ENCODE measurements at regions not wholly inside any gene's neighbourhood (a gene's known extent, or its start where the extent isn't known, plus 50 kb on each side); places are given as distances from the start of the nearest gene placed in this dataset.

DNA sequence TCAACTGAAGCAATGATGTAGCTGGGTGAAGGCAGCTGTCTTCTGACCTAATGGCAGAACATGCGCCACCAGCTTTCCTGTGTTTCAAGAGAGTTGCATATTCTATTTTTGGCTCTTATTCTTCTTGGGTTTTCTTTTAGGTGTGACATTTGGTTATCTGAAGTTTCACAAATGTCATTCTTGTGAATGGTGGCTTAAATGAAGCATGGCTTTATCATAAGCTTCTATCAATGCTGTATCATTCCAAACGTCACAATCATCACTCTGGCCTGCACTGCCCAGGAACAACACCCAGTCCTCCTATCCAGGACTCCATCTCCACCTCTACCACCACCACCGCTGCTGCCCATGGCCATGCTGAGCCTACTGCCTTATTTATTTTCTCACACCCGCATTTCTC lies 69.7 kb upstream of the WWC2 start:
- no peak for DNase-seq
- Mint-ChIP-seq H3K27ac (no peak overlapping the region), H3K36me3 (ENCODE audit: low read depth) (no peaks in the 10 kb centered on the region), H3K27me3 (peaks cover 27% of the 10 kb centered on the region), H3K4me3 (no peak overlapping the region), H3K4me1 (ENCODE audit: low read depth) (no peaks in the 10 kb centered on the region), H3K9me3 (no peaks in the 10 kb centered on the region)
- ChIA-PET POLR2A (no interaction called here), CTCF (no interaction called here)
- no peak overlapping the region for H3K4me3 ChIP-seq (ENCODE audit: low read length)
- H3K27me3 ChIP-seq (ENCODE audit: control insufficient read depth in 1 of 2, insufficient read depth in 2 of 2, low read length in 2 of 2) = peaks cover 0 to 2% of the 10 kb centered on the region in 2 experiments
- H3K9me3 ChIP-seq (ENCODE audit: control insufficient read depth in 1 of 2, insufficient read depth in 1 of 2, low read length in 2 of 2) = no peaks in the 10 kb centered on the region
- TF ChIP-seq, protein P1, sequence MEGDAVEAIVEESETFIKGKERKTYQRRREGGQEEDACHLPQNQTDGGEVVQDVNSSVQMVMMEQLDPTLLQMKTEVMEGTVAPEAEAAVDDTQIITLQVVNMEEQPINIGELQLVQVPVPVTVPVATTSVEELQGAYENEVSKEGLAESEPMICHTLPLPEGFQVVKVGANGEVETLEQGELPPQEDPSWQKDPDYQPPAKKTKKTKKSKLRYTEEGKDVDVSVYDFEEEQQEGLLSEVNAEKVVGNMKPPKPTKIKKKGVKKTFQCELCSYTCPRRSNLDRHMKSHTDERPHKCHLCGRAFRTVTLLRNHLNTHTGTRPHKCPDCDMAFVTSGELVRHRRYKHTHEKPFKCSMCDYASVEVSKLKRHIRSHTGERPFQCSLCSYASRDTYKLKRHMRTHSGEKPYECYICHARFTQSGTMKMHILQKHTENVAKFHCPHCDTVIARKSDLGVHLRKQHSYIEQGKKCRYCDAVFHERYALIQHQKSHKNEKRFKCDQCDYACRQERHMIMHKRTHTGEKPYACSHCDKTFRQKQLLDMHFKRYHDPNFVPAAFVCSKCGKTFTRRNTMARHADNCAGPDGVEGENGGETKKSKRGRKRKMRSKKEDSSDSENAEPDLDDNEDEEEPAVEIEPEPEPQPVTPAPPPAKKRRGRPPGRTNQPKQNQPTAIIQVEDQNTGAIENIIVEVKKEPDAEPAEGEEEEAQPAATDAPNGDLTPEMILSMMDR (IDR thresholded peaks at IDR 0.05) = no peak
- intact Hi-C loops (cut with DNase I, micrococcal nuclease) = no loop called here
- H3K27ac ChIP-seq (ENCODE audit: low read depth in 1 of 2, low read length in 2 of 2) = no peak overlapping the region
- H3K4me1 ChIP-seq (ENCODE audit: insufficient read depth, low read length) = no peaks in the 10 kb centered on the region
- no peaks in the 10 kb centered on the region for H3K36me3 ChIP-seq (ENCODE audit: insufficient read depth, low read length)
- no peak for ATAC-seq (ENCODE audit: poor library complexity)

DNA sequence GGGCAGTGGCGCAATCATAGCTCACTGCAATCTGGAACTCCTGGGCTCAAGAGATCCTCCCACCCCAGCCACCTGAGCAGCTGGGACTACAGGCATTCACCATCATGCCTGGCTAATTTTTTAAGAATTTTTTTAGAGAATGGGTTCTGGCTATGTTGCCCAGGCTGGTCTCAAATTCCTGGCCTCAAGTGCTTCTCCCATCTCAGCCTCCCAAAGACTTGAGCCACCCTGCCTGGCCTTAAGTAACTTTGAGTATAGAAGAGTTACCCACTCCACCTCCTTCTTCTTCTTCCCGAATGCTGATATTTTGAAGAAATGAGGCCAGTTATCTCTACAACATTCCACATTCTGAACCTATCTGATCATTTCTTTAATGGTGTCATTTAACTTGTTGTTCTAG lies 72.4 kb upstream of the WWC2 start:
- Histone ChIP-seq H3K4me1 (ENCODE audit: insufficient read depth, low read length) (no peaks in the 10 kb centered on the region), H3K36me3 (ENCODE audit: insufficient read depth, low read length) (no peaks in the 10 kb centered on the region), H3K27me3 (ENCODE audit: control insufficient read depth in 1 of 2, insufficient read depth in 2 of 2, low read length in 2 of 2) (peaks cover 0 to 4% of the 10 kb centered on the region in 2 experiments), H3K9me3 (ENCODE audit: control insufficient read depth in 1 of 2, insufficient read depth in 1 of 2, low read length in 2 of 2) (no peaks in the 10 kb centered on the region), H3K4me3 (ENCODE audit: low read length) (no peak overlapping the region), H3K27ac (ENCODE audit: low read depth in 1 of 2, low read length in 2 of 2) (no peak overlapping the region)
- H3K36me3 Mint-ChIP-seq (ENCODE audit: low read depth) = no peaks in the 10 kb centered on the region
- H3K9me3 Mint-ChIP-seq = no peaks in the 10 kb centered on the region
- no peak for ATAC-seq (ENCODE audit: poor library complexity)
- ChIA-PET POLR2A (no interaction called here), CTCF (no interaction called here)
- intact Hi-C loops (cut with DNase I, micrococcal nuclease) = no loop called here
- TF ChIP-seq, protein P1 (IDR thresholded peaks at IDR 0.05) = no peak
- no peak for DNase-seq
- no peak overlapping the region for H3K4me3 Mint-ChIP-seq
- H3K27ac Mint-ChIP-seq = no peak overlapping the region
- no peaks in the 10 kb centered on the region for H3K4me1 Mint-ChIP-seq (ENCODE audit: low read depth)
- H3K27me3 Mint-ChIP-seq = peaks cover 29% of the 10 kb centered on the region

DNA sequence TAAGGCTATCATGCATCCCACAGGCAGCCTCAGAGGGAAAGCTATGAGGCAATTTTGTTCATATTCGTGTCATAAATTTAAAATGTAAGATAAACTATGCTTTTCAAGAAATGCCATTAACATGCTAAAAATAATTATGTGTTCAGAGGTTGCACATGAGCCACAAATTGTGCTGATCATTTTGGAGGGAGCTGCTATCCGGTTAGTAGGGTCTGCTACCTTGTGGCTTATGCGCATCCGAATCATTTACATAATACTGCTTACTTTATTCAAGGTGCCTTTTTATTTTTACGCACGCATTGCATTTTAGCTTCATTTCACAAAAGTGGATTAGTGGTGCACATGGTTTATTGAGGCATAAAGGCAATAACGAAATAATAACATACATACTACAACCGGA lies 76.4 kb upstream of the WWC2 start:
- Histone ChIP-seq H3K27me3 (ENCODE audit: control insufficient read depth in 1 of 2, insufficient read depth in 2 of 2, low read length in 2 of 2) (peaks cover 0 to 4% of the 10 kb centered on the region in 2 experiments), H3K4me3 (ENCODE audit: low read length) (no peak overlapping the region), H3K36me3 (ENCODE audit: insufficient read depth, low read length) (no peaks in the 10 kb centered on the region), H3K9me3 (ENCODE audit: control insufficient read depth in 1 of 2, insufficient read depth in 1 of 2, low read length in 2 of 2) (no peaks in the 10 kb centered on the region), H3K4me1 (ENCODE audit: insufficient read depth, low read length) (no peaks in the 10 kb centered on the region), H3K27ac (ENCODE audit: low read depth in 1 of 2, low read length in 2 of 2) (no peak overlapping the region)
- H3K9me3 Mint-ChIP-seq = no peaks in the 10 kb centered on the region
- no peaks in the 10 kb centered on the region for H3K36me3 Mint-ChIP-seq (ENCODE audit: low read depth)
- no peak overlapping the region for H3K4me3 Mint-ChIP-seq
- ATAC-seq (ENCODE audit: poor library complexity) (no peak), DNase-seq (no peak)
- peaks cover 40% of the 10 kb centered on the region for H3K27me3 Mint-ChIP-seq
- intact Hi-C loops (cut with DNase I, micrococcal nuclease) = no loop called here
- TF ChIP-seq, protein P1 (IDR thresholded peaks at IDR 0.05) = no peak
- POLR2A ChIA-PET = no interaction called here
- CTCF ChIA-PET = no interaction called here
- H3K27ac Mint-ChIP-seq = no peak overlapping the region
- H3K4me1 Mint-ChIP-seq (ENCODE audit: low read depth) = no peaks in the 10 kb centered on the region
